Limb (tissue), 2 donors: ENCODE measurements at regions not wholly inside any gene's neighbourhood (a gene's known extent, or its start where the extent isn't known, plus 50 kb on each side); places are given as distances from the start of the nearest gene placed in this dataset.
"Not testable (repeated sequence)": the region's sequence is repeated elsewhere in the genome, so short reads cannot be mapped to it uniquely, and the experiment has no call there.

Experiments
- DNase-seq, 2 donors: peaks; one replicate each; pipeline ENCODE4 v3.0.0-alpha.2; 2016; ENCODE audit errors: extremely low spot score in 2 of 2

DNA sequence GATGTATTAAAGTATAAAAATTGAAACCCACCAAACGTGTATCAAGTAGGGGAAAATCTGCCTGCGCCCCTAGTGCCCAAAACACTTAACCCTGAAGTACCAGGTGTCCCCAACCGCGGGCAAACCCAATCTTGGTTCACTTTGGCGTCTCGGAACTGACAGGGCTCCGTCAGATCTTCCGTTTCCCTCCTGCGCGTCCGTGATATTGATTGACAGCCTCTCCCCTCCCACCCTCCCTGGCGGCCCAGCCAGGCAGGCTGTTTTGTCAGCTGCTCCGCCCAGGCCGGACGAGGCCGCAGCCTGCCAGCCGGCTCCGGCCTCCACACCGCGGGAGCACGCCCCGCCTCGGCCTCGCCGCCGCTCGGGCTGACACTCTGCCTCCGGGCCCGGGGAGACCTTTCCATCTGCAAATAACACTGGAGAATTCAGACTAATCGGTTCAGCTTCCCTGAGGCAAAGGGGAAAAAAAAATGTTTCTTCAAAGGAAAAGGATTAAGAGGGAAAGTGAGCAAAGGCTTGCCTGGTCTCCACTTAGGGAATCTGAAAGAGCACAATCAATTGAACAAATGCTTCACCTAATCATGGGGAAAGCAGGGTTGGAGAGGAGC is 234.9 kb upstream of the MCHR2 start:
- DNase-seq = peak; percentile 49 to 80

DNA sequence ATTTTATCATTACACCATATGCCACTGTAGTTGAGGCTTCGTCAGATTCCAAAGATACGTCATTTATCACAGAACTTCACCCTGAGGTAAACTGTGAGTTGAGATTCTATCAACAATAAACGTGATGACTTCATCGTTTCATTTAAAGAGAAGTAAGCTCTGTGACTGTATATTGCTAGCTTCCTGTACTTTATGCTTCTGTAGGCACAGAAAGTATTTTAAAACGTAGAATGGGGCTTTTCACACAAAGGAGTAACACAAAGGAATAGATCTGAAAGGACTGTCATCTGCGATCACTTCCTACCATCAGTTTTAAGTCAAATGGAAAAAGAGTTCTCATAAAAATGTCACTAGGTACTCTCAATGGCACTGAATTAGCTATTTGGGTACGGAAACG is 234.4 kb upstream of the MCHR2 start:
- no peak for DNase-seq

DNA sequence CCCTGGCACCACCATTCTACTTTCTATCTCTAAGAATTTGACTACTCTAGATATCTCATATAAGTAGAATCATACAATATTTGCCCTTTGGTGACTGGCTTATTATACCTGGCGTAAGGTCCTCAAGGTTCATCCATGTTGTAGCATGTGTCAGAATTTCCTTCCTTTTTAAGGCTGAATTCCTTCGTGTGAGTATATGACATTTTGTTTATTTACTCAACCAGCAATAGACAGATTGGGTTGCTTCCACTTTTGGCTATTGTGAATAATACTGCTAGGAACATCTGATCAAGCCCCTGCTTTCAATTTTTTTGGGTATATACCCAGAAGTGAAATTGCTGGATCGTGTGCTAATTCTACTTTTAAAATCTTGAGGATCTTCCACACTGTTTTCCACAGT is 232.8 kb upstream of the MCHR2 start:
- DNase-seq = no peak

DNA sequence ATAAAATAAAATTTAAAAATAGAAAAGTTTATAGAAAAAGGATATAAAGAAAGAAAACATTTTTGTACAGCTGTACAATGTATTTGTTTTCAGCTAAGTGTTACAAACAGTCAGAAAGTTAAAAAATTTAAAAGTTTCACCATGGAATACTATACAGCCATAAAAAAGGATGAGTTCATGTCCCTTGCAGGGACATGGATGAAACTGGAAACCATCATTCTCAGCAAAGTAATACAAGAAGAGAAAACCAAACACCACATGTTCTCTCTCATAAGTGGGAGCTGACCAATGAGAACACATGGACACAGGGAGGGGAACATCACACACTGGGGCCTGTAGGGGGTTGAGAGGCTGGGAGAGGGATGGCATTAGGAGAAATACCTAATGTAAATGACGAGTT is 229.9 kb upstream of the MCHR2 start:
- not testable (repeated sequence) for DNase-seq

DNA sequence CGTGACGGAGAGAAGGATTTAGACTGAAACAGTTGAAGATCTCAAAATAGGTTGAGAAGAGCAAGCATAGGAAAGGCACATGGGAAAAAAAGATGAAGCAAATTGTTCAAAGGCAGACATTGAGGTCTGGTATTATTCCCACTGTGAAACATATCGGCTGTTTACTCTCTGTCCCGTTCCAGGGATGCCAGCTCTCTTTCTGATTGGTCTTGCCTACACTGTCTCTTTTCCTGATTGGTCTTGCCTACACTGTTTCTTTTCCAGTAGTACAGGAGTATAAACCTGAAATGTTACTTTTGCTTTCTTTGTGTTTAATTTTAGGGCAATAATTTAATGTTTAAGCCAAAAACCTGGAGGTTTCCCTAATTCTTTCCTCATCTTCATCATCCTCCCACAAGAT is 226.5 kb upstream of the MCHR2 start:
- DNase-seq = no peak

DNA sequence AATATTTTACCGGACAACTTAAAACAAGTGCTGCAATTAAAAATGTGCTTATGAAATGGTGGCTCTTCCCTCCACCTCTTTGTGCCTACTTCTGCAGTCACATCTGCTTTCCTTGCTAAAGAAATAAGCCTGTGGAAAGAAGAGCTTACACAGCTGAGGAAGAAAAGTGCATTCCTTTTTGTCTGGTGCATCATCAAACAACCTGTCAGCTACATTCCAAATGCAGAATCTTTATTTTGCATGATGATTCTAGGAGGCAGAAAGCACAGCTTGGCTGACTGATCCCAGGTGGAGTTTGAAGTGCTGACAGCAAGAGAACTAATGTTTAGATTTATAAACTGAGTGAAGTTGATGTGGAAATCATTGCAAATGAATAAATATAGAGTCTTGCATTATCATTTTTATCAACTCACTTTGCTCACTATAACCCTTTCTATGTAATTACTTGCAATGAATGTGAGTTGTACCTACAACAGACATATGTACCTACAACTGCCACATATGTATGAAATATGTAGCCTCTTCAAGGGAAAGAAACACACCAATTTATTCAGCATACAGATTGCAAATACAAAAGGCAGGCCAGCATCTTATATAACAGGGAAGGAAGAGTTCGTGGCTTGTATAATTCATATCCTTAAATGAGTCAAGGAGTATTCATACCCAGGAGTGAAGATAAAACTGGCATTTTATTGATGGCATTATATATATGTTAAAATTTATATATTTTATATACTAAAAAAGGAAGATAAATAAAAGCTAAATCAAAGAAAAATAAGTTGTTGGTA is 223.4 kb upstream of the MCHR2 start:
- no peak for DNase-seq

DNA sequence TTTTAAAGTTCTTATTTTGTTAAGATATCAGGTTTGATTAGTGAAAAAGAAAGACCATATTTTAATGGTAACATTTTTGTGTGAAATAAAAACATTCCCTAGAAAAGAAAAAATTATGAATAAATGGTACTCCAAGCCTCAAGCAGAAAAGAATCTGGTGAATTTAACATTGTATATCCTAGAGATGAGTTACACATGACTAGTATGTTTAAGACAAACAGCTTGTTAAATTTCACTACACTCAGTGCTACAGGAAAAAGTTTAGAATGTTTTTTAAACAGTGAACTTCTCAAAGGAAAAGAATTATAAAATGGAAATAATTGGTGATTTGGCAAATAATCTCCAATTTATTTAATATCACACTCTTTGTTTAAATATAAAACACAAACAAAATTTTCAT is 222.7 kb upstream of the MCHR2 start:
- DNase-seq = no peak

DNA sequence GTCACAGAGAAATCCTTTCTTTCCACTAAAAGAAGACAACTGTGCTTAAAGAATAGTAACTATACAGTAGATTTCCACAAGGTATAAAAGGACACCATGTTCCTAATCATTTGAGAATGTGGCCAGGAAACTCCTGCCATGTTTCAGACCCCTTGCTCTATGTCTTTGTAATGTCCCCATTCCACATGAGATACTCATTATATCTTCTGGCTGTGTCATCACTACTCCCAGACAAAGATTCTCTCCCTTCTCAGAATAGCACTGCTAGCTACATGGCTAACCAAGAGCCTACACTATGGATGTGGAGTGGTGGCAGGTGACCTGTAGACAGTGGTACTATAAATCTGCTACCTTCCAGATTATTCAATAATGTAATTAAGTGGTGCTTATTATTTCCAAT is 218.1 kb upstream of the MCHR2 start:
- DNase-seq = no peak

DNA sequence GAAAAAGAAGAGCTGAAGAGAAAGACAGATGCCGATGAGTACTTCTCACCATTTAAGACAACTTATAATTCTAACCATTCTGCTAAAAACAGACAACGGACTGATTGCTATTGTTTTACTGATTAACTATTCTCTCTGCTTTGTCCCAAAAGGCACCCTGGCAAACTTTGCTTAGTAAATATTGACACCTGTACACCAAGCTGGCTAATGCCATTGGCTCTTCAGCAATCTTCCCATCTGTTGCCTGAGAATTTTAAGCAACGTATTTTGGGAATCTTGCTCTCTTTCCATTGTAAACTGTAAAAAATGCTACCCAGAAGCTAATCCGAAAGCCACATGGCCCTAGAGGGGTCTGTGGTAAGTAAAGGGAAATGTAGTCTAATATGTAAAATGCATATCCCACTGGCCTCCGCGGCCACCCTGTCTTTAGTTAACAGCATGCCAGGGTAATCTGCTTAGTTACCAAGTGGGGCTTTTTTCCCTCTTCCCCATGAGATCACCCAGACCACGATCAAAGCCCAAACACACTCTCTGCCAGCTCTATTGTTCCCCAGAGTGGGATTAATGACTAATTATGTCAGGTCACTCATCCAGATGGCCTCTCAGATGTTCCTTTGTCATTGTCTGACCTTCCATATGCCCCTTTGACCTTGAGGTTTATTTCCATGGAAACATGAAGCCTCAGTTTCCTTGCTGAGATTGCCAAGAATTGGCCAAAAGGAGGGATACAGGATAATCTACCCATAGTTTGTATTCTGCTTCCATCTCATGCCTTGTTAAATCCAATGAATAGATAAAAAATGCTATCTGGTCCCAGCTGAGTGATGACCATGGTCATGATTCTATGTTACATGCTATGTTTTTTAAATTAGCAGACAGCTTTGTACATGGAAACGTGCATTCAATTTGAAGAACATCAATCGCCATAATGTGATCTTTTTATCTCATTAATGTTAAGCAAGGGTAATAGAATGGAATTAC is 216.4 kb upstream of the MCHR2 start:
- no peak for DNase-seq

DNA sequence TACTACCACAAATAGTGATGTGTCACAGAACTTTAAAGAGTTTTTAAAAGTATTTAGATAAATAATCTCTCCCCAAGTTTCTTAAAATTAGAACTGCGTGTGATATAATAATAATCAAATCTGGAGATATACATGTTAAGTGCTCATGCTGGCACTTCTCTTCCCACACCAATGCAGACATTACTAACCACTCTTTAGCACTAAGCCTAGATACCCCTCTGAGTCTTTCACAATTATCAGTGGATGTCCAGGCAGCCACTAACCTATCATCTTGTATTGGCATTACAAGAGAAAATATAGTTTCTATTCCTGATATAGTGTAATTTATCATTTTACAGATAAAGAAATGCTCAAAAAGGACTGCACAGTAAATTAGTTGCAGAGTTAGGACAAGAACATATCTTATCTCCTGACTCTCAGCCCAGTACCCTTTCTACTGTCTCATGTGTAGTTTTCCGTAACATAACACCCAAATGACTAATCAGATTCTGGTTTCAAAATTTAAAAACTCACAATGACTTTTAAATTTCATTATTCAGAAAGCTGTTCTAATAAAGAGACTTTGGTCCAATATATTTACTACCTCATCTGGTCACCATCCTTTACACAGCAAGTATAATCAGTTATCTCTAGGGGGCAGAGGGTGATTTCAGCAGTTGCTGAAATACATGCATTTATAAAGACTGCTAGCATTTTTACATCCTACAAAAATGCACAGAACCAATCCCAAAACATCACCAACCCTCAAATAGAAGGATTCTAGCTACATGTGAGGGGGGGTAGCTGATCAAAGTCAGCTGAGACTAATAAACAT is 215.5 kb upstream of the MCHR2 start:
- no peak for DNase-seq

DNA sequence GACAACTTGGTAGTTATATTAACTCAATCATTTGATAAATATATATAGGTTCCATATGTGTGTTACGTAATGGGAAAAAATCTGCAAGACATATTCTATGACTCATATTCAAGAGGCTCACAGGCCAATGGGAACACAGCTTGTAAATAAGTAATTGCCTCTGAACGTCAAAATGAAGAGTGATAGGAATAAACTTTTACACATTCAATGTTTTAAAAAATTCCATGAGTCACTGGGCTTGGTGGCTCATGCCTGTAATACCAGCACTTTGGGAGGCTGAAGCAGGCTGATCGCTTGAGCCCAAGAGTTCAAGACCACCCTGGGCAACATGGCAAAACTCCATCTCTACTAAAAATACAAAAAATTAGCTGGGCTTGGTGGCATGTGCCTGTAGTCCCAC is 209.4 kb upstream of the MCHR2 start:
- no peak for DNase-seq

DNA sequence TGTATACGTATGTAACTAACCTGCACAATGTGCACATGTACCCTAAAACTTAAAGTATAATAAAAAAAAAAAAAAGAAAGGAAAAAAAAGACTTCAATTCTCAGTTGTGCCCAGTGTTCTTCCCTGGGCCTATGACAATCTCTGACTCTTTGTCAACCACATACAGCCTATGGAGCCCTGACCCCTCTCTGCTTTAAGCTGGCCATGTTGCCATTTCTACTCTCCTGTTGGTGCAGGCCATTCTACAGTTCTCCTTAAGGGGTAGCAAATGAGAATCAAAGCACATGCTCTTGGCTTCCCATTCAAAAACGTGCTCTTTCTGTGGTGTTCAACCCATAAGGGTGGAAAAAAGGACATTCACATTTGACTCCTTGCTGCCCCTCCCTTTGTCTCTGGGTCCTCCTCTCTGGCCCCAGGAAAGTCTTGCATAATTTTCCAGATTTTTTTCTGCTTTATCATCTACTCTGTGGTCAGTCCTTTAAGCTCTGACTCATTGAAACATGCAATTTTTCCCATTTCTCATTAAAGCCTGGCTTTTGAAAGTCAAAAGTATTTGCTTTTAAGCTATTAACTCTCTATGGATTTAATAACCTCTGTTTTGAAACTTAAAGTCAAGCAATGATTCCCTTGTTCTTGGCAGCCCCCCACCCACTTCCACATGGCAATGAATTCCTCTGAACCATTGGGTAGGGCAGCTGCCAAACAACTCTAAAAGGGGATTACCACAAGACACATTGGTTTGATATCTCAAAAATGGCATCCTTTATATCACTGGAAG is 208.6 kb upstream of the MCHR2 start:
- no peak for DNase-seq

DNA sequence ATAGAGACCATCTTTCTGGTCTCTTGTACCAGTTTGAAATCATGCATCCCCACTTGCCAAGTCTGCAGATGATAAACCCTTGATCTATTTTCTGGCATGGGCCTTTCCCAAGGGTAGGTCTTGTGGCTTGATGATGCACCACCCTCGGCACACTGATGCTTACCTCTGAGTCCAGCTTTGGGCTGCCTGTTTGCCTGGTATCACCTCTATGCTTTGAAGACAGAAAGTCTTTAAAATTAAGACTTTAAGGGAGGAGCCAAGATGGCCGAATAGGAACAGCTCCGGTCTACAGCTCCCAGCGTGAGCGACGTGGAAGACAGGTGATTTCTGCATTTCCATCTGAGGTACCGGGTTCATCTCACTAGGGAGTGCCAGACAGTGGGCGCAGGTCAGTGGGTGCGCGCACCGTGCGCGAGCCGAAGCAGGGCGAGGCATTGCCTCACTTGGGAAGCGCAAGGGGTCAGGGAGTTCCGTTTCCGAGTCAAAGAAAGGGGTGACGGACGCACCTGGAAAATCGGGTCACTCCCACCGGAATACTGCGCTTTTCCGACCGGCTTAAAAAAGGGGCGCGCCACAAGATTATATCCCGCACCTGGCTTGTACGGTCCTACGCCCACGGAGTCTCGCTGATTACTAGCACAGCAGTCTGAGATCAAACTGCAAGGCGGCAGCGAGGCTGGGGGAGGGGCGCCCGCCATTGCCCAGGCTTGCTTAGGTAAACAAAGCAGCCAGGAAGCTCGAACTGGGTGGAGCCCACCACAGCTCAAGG is 202.4 kb upstream of the MCHR2 start:
- DNase-seq = not testable (repeated sequence)

DNA sequence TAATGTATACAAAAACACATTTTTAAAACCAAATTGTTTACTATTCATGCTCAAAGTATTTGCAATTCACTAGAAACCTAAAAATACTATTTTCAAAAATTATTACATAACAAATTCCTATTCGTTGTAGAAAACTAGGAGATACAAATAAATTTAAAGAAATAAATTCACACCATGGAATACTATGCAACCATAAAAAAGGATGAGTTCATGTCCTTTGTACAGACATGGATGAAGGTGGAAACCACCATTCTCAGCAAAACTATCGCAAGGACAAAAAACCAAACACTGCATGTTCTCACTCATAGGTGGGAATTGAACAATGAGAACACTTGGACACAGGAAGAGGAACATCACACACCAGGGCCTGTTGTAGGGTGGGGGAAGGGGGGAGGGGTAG is 201.2 kb upstream of the MCHR2 start:
- not testable (repeated sequence) for DNase-seq

DNA sequence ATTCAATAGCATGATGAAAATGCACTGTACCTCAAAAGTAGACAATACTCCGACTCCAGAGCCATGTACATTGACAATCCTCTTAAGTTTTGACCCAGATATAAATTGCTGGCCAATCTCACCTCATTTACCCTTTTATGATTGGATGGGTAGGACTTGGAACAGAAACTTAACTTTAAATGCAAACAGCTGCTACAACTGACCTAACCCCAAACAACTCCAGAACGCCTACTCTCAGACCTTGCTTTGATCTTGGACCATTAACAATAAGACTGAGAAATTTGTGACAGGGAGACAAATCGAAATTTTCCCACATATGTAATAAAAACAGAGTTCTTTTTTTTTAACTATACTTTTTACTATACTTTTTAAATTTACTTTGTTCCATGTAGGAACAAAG is 200.5 kb upstream of the MCHR2 start:
- no peak for DNase-seq

DNA sequence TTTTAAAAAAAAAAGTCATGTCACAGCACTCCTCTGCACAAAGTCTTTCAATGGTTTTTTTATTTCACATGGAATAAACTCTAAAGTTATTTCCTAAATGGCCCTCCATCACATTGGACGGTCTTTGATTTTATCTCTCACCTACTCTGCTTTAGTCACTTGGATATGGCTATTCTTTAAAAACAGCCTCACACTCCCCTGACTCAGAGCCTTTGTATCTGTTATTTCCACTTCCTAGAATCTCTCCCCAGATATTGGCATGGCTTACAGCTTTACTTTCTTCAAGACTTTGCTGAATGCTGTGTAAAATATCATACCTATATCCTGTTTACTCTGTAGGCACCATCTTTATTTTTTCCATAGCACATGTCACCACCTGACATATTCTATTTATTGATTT is 194.7 kb upstream of the MCHR2 start:
- no peak for DNase-seq

DNA sequence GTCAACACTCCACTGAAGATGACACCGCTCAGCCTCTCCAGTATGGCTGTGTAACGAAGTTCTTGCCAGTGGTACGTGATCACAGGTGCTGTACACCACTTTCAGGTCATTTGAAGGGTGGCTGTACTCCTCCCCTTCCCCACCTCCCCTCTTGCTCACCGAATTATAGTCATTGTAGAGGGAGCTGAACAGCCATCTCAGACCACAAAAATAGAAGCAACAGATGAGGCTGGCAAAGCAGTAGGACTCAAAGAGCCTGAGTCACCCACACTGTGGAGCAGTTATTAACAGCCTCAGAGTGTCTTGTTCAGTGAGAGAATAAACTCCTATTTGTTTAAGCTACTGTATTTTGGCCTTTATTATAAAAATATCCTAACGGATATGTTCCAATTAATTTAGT is 192.5 kb upstream of the MCHR2 start:
- DNase-seq = no peak

DNA sequence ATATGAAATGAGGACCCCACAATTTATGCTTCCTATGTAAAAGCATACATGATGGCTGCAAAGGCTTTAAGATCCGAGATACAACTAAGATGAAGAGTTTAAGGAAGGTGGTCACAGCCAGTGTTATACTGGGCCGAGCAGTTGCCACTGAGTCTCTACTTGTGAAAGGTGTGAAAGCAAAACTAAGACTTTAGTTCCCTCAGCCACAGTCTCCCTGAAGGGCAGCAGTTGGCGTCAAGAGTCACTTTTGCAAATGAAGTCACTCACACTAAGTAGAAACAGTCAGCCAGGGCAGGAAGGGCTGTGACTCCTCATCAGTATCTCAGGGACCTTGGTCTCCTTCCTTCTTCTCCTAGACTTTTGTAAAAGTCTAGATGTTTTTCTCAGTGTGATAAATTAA is 191.6 kb upstream of the MCHR2 start:
- DNase-seq = no peak

DNA sequence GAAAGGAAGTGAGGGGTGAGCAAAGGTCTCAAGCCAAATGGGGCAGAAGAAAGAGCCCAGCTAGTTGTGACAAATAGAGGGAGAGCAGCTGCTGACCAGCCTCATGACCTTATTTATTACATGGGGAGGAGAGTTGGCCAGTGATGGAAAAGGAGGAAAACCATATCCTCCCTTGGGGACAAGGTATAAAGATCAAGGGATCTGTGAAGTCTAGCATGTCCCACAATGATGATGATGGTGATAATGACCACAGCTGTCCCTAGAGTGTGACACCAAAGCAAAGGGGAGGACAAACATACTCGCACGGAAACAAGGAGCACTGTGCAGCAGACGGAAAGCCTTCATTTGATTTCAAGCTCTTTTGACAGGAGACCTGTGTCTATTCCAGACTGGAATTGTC is 190.4 kb upstream of the MCHR2 start:
- no peak for DNase-seq

DNA sequence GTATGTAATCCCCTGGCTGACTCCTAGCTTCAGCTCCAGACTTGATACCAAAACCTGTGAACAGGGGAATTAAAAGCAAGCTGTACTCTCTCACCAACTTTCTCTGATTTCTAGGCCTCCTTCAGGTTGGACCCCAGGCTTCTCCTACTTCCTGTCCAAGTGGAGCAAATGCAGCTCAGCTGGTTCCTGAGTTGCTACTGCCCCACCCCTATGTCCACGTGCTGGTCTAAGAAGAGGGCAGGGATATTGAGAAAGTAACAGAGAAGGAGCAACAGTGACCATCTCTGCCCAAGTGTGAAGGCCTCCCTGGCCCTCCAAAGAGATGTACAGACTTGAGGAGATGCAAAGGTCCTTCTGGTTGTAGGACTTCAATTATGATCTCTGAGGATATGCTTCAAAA is 188.3 kb upstream of the MCHR2 start:
- no peak for DNase-seq
